Fibroblast of villous mesenchyme (primary cell): ENCODE measurements at regions not wholly inside any gene's neighbourhood (a gene's known extent, or its start where the extent isn't known, plus 50 kb on each side); places are given as distances from the start of the nearest gene placed in this dataset.

Experiments used
- DNase-seq: peaks from one replicate; pipeline ENCODE4 v3.0.0-alpha.2; 2010; ENCODE audit warnings: low read depth
- H3K4me3 ChIP-seq: 2 replicates; pipeline ENCODE4 v1.5.1; 2011; ENCODE audit warnings: low read depth, mild to moderate bottlenecking, low read length
- TF ChIP-seq, protein P1 (sequence below): IDR thresholded peaks from 2 replicates; pipeline ENCODE4 v1.5.1; 2012; ENCODE audit warnings: low read depth, mild to moderate bottlenecking, low read length; ENCODE audit not compliant: insufficient read depth

DNA sequence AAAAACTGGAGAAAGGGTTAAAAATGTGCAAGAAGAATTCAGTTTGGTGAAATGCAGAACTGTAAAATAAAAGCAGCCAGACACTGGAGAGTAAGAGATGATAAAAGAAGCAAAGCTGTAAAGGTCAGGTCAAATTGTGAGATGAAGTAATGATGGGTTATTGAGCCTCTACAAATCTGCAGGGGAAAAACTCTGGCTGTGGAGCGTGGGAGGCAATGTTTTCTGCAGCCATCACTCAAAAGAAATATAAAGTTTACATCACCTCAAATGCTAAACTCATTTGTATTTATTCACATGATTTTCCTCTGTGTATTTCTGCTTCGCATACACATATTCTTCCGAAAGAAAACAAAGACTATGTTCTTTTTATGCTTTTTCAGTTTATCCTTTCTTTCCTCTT, 158.8 kb upstream of the GPR149 start:
- H3K4me3 ChIP-seq = no peak overlapping the region
- DNase-seq = no peak
- TF ChIP-seq, protein P1, sequence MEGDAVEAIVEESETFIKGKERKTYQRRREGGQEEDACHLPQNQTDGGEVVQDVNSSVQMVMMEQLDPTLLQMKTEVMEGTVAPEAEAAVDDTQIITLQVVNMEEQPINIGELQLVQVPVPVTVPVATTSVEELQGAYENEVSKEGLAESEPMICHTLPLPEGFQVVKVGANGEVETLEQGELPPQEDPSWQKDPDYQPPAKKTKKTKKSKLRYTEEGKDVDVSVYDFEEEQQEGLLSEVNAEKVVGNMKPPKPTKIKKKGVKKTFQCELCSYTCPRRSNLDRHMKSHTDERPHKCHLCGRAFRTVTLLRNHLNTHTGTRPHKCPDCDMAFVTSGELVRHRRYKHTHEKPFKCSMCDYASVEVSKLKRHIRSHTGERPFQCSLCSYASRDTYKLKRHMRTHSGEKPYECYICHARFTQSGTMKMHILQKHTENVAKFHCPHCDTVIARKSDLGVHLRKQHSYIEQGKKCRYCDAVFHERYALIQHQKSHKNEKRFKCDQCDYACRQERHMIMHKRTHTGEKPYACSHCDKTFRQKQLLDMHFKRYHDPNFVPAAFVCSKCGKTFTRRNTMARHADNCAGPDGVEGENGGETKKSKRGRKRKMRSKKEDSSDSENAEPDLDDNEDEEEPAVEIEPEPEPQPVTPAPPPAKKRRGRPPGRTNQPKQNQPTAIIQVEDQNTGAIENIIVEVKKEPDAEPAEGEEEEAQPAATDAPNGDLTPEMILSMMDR = no peak

DNA sequence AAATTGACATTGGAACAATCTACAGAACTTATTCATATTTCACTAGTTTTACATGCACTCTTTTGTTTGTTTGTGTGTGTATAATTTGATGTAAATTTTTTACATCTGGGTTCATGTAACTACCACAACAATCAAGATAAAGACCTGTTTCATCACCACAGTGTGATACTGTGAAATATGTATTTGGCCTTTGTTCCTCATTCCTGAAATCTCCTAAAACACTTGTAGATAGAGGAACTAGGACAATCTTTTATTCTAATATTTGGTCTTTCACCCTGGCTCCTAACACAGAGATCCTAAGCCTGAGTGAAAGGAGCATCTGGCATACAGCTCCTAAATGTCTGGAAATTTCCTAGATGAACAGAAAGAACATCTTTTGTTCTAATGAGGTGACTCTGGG, 155.0 kb upstream of the GPR149 start:
- TF ChIP-seq, protein P1 = no peak
- DNase-seq = no peak
- no peak overlapping the region for H3K4me3 ChIP-seq

DNA sequence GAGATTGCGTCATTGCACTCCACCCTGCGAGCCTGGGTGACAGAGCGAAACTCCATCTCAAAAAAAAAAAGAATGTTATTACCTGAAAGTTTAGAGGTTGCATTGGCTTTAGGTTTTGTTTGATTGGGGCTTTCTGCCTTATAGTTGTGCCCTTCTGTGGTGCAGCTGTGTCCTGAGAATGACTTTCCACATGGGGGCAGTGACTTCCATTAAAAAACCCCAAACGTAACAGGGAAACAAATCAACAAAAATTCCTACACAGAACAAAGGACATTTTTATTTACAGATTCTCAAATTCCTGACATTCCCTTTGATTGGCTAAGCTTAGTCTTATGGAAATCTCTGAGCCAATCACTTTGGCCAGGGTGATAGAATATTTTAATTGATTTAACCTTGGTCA, 154.1 kb upstream of the GPR149 start:
- TF ChIP-seq, protein P1 = no peak

DNA sequence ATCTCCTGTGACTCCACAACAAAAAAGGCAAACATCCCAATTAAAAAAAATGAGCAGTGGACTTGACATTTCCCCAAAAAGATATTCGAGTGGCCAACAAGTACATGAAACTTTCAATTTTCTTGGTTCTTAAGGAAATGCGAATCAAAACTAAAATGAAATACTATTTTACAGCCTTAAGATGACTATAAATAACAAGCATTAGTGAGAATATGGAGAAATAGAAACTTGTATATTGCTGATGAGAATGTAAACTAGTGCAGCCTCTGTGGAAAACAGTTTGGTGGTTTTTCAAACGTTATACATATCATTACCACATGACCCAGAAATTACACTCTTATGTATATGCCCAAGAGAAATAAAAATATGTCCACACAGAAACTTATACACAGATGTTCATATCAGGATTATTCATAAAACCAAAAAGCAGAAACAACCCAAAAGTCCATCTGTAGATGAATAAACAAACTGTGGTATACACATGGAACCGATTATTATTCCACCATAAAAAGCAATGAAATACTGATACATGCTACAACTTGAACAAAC, 153.2 kb upstream of the GPR149 start:
- H3K4me3 ChIP-seq = no peak overlapping the region
- no peak for DNase-seq
- TF ChIP-seq, protein P1 = no peak

More for the DNA sequence above, 154.1 kb upstream of the GPR149 start:
- DNase-seq = no peak
- H3K4me3 ChIP-seq = no peak overlapping the region

DNA sequence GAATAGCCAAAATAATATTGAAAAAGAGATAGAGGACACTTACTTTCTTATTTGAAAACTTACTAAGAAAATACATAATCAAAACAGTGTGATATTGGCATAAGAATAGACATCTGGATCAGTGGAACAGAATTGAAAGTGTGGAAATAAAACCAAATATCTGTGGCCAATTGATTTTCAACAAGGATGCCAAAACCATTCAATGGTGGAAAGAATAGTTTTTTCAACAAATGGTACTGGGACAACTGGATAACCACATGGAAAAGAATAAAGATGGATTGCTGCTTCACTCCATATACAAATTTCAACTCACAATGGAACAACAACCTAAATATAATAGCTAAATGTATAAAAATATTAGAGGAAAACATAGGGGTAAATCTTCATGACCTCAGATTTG, 152.5 kb upstream of the GPR149 start:
- no peak for DNase-seq
- TF ChIP-seq, protein P1 = no peak

DNA sequence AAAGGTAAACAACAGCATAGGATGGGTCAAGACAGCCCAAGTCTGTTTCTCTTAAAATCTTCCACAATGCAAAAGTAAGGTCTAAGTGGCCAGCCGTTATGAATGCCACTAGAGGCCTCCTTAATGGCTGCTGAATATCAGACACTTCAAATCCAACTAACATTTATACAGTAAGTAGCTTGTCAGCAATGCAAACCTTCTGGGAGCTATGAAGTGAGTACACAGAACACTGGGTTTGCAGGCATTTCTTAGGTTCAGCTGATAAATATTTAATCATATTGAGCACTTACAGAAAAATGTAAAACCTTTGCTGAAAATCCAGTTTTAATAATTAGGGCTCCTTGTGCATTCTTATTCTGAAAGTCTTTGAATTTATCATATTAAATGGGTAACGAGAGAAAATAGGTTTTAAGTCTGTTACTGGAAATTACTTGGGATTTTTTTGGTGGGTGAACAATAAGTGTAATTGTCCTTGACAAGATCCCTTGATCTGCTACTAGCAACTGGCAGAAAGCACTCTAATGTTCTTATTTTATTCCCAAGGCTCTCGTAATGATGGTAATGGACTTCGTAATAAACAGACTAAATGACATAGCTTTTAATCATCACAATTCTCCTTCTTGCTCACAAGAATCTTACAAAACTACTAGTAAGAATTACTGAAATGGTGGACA, 141.7 kb upstream of the GPR149 start:
- no peak for DNase-seq
- TF ChIP-seq, protein P1 = no peak
- no peak overlapping the region for H3K4me3 ChIP-seq

More for the DNA sequence above, 152.5 kb upstream of the GPR149 start:
- no peak overlapping the region for H3K4me3 ChIP-seq

DNA sequence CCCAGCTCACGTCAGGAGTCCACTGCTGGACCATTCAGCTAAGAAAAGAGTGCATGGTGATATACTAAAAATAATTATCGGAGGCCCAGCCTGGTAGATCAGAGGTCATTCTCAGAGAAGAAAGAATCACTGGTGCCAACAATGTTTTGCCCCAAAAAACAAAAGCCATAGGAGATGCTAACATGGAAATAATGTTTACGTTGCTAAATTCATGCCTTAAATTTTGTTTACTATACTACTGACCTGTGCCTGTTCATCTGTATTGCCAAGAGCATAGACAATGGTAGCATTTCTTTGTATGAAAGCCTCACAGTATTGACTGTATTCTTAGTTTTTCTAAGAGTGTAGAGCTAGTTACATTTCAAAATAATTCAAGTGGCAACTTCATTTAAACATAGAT, 138.1 kb upstream of the GPR149 start:
- H3K4me3 ChIP-seq = no peak overlapping the region
- no peak for DNase-seq
- TF ChIP-seq, protein P1 = no peak
